ENCODE measurements at regions not wholly inside any gene's neighbourhood (a gene's known extent, or its start where the extent isn't known, plus 50 kb on each side); places are given as distances from the start of the nearest gene placed in this dataset.

DNA sequence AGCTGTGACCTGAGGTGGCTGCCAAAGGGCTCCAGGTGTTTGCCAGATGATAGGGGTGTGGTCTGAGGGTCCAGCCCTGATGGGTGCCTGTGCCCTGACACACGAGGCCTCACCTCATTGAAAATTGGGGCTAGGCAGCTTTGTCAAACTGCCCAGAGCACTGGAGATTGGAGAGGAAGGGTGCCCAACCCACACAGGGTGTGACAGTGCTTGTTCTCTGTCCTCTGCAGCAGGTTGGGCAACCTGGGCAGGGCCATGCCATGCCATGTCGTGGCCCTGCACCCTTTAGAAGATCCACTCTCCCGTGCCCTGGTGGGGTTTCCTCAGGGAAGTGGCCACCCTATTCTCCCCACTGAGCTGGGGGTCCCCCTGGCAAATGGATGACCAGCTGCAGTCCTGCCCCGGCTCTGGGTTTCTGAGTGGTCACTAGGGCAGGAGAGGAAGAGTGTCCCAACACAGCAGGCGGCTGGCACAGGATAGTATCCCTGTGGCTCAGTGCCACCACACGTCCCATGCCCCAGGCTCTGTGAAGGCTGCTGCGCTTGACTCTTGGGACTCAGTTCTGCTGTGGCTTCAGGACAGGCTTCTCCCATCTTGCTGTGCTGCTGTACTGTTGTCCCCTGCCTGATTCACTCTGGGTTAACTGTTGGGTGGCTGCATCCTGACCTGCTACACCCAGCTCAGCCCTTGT, 100.8 kb upstream of the PITX1 start:
- no peak for TF ChIP-seq POLR2A (IDR thresholded peaks at IDR 0.05)
- no peak for TF ChIP-seq CTCF (IDR thresholded peaks at IDR 0.05 in 4 of 5, conservative IDR thresholded peaks at IDR 0.05 in 1 of 5)
